SHP77 (cell line): ENCODE measurements at regions not wholly inside any gene's neighbourhood (a gene's known extent, or its start where the extent isn't known, plus 50 kb on each side); places are given as distances from the start of the nearest gene placed in this dataset.

ENCODE experiments used
- DNase-seq, 2 experiments: peaks; one replicate each; lab custom pipeline; 2025; lab: John Stamatoyannopoulos, UW

DNA sequence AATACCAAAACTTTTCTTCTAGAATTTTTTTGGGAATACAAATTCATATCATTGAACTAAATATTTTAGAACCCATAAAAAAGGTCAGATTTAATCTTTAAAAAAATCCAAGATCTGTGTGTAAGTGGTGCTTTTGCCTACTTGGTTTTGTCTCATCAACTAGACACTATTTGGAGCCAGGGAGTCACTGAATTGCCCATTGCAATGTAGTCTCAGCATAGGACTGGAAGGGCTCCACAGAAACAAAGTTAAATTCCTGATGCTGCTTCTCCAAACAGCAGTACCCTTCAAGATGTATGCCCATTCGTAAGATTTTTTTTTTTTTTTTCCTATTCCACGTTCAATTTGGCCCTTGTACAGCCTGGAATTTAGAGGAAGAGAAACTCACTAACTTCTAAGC is 208.0 kb upstream of the MPDZ start:
- no peak for DNase-seq

GRCh38 chr9:13487071-13487470 is 207.6 kb upstream of the MPDZ start:
- no peak for DNase-seq

DNA sequence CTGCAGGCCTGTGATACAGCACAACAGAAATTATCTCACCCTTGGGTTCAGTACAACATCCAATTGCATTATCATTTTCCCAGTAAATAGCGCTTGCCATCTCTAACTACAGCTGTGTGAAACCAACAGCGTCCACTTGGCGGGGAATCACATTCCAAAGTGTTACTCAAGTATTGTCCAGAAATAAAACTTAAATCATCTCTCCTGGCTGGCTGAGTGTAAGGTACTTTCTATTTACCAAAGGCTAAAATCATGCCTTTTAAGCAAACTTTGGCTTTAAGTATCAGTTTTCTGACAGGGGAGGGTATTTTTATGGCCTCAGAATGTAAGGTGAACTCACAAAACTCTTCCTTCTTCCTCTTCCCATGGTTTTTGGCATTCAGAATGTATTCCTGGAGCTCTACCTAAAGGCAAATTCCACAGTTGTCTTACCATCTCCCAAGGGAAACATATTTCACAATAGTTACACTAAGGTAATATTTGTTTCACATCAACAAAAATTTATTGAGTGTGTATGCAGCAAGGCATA is 205.6 kb upstream of the MPDZ start:
- no peak for DNase-seq

- DNase-seq, result no peak
Measured at GRCh38 chr9:13484186-13484585, 204.7 kb upstream of the MPDZ start.

- DNase-seq, result no peak
Measured at GRCh38 chr9:13481274-13481673, 201.8 kb upstream of the MPDZ start.

DNA sequence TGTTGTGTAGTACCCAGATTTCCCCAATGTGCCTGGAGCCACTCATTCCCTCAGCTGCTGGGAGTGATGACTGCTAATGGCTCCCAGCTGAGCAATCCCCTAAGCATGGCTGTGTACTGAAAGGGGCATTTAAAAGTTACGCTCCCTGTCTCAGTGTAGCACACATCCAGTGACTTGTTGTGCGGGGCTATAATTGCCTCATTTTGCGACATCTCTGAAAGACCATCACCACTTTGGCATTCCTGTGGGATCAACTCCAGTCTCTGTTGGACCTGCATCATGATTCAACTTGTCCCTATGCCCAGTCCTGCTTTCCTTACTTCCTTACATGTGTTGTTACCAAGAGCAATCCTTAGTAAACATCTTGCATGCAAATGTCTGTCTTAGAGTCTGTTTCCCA is 201.2 kb upstream of the MPDZ start:
- DNase-seq, result no peak

GRCh38 chr9:13479096-13479495 is 199.6 kb upstream of the MPDZ start:
- DNase-seq, result no peak

DNA sequence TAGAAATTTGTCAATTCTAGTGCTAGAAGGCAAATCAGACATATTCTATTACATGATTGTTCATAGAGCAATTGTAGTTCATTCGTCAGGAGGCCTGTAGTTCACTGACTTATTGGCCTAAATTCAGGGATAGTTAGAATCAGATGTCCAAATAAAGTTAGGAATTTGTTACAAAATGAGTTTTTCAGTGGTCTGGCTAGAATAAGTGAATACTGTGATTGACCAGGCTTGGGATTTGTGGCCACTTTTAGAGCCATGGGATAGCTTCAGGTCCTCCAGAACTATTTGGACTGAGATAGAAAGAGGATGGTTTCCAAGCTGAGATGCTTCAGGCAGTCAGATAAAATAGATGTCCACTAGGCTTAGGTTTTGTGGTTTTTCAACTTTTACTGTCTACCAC is 199.1 kb upstream of the MPDZ start:
- no peak for DNase-seq

DNA sequence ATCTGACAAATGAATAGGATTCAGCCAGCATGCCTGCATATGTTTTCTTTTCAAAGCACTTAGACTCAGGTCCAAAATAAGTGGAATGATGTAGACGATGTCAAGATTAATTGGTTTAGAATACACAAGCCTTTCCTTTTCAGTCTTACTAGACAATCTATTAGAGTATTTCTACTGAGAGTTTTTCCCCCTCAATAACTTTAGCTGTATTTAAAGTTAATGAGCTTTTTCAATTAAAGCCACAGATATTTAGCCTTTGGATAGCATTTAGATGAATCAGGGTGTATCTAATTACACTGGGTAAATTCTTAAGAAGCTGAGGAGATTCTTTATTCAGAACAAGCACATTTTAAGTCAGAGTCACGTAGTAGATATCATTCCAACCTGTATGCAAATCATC is 198.7 kb upstream of the MPDZ start:
- no peak for DNase-seq

DNA sequence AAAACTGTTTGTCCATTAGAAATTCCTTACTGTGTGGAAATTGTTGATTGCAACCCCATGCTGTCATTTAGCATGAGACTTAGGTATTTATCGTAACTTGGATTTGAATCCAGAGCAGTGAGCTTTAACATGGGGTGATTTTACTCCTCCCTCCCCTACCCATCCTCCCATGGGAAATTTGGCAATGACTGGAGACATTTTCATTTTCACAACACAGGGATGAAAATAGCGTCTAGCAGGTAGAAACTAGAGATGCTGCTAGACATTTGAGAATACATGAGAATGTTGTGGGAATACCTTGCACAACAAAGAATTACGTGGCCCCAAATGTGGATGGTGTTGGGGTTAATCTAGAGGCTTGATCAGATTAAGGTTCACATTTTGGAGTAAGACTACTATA is 191.3 kb upstream of the MPDZ start:
- DNase-seq, result no peak

- no peak for DNase-seq
Measured at GRCh38 chr9:13467157-13467556, 187.7 kb upstream of the MPDZ start.

- DNase-seq, result no peak
Measured at GRCh38 chr9:13461414-13461991, 182.0 kb upstream of the MPDZ start.

- DNase-seq, result no peak
Measured at GRCh38 chr9:13459071-13459470, 179.6 kb upstream of the MPDZ start.

- no peak for DNase-seq
Measured at GRCh38 chr9:13457795-13458194, 178.3 kb upstream of the MPDZ start.

- no peak for DNase-seq
Measured at GRCh38 chr9:13450723-13451122, 171.2 kb upstream of the MPDZ start.

DNA sequence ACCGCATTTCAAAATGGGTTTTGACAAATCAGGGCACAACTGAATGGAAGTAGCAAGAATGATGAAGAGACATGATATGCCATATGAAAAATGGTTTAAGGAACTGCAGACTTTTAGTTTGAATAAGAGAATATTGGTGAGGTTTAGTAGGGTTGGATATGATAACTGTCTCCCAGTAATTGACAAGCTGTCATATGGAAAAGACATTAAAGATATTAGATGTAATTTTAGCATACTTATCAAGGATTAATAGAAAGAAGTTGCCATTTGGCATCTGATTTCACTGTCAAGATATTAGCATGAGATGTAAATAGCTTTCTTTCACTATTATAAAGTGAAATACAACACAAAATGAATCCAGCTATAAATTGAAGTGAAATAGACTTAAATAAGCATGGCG is 169.0 kb upstream of the MPDZ start:
- DNase-seq, result no peak

GRCh38 chr9:13447843-13448422 is 168.4 kb upstream of the MPDZ start:
- DNase-seq, result no peak

DNA sequence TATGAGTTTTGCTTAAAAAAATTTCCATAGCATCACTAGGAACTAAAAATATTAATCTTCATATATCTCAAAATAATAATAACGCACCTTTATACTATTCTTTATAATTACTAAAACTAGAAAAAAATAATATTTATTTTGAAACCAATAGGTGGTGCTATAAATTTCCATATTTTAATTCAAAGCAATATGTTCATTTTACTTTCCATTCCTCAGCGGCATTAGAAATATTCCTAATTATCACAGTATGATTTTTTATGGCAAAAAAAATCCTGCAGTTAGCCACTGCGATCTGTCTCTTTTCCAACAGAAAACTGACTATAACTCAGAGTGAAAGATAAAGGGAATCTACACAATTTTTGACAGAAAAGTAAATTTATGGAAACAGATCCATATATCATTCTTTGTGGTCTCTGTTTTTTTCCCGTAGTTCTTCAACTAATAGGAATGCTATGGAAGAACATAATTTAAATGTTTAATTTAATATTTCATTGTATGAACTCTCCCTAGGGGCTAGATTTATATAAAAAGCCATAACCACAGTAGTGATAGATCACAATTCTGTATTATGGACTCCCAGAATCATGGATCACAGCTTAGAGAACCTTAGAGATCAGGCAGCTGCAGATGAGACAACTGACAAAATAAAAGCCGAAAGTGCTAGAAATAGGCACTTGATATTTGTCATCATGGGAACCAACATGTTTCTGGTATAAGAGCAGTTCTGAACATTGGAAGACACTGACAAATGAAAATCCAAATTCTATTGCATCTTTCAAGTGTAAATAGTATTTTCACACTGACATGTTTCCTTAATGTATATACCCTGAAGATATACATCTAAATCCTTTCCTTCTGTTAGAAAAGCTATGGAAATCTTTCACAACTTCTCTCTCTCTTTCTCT is 167.7 kb upstream of the MPDZ start:
- DNase-seq, result no peak

DNA sequence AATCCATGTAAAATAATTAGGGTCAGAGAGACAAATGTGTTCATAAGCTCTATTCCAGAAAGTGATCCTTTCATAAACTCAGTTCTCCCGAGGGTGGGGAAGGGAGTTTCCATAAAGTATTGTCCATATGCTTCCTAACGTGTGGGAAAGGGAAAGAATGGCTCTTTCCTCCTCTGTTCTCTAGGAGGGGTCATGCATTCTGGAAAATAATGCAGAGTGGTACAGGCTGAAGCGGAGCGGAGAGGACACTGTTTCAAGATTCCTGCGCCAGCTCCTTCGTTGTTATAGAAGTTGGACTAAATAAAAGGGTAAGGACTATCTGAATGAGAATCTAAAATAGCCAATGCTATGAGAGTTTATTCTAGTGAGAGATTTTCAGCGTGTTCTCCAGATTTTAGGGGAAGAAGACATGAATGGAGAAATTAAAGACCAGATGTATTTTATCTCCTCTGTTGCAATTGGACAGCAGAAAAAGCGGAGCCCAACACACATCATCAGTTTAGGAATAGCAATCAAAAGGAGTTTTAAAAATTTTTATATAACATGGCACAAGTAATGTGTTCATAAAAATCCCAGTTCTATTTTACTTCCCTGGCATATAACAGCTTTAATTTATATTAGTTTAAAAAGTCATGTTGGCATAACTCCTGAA is 166.9 kb upstream of the MPDZ start:
- no peak for DNase-seq

DNA sequence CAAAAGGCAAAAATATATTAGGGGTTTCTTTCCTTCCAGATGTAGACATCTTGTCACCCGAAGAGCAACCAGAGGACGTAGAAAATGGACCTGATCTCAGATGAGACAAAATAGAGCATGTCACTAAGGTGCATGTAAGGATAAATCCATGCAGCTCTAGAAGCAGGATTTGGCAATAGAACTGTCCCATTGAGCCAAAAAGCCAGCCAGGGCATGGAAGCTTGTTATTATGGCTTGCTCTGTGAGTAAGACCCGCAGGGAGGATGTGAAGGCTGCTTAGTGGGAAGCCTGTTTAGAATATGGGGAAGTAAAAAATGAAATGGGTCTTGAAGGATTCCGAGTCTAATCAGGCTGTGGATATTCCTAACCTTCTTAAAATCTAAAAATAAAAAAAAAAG is 165.6 kb upstream of the MPDZ start:
- no peak for DNase-seq

- DNase-seq, result no peak
Measured at GRCh38 chr9:13444245-13445102, 165.0 kb upstream of the MPDZ start.
